Anterior cingulate cortex (tissue), 58 donors: ENCODE measurements at regions not wholly inside any gene's neighbourhood (a gene's known extent, or its start where the extent isn't known, plus 50 kb on each side); places are given as distances from the start of the nearest gene placed in this dataset.

Experiments
- DNase-seq, 58 donors: peaks; one replicate each; lab custom pipeline; 2025; lab: John Stamatoyannopoulos, UW

DNA sequence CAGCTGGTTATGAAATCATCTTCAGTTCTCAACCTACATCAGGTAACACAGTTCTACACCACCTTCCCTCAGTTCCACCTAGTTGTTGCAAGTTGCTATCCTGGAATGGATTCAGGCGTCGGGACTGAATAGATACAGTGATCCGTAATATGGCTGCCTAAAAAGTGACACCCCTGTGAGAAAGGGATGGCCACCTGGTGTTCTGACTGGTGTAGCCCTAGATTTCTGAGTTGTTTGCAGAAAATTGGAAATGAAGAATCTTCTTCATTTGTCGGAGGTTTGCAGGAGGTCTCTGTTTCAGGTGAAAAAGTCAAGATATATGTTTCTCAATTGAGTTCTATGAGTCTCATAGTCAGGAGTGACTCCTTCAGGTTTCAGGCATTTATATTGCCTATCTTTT lies 225.8 kb upstream of the ELAC2 start:
- no peak for DNase-seq

- DNase-seq = no peak
Observed at GRCh38 chr17:13240851-13241250, 223.0 kb upstream of the ELAC2 start.

DNA sequence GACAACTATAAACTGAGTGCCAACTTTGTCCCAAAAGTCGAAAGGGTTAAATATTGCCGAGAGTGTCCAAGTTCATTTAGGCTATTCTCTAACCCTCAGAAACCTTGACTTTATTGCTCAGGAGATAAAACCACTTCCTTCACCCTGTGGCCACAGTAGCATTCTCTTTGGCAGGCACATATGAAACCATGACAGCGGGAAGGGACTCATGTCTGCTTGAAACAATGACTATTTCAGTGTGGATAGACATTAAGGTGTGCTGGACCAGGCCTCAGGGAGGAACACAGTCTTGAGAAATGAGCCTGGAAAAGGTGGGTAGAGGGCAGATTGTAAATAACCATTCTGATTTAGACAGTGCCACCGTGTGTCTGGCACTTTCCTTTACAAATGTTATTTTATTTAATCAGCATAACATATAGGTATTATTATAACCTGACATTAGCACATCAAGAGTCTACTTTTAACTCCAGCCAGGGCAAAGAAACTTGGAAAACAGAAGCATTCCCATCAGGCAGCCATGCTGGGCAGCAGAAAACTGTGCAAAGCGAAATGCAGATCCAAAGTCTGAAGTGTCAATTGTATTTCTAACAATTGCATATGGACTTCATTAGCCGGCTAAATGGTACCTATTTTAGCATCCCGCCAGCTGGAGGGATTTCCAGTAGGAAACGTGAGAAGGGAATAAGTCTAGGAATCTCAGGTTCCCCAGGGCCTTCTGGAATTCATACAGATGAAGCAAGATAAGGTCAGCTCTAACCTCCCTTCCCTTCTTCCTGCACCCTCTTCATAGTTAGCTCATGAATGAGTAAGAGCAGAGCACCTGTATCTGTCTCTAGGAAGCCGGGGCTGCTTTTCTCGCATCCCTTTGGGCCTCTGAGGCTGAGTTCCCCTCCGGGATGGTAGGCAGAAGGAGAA lies 212.8 kb upstream of the ELAC2 start:
- DNase-seq = no peak

GRCh38 chr17:13228225-13228624 lies 210.4 kb upstream of the ELAC2 start:
- no peak for DNase-seq

DNA sequence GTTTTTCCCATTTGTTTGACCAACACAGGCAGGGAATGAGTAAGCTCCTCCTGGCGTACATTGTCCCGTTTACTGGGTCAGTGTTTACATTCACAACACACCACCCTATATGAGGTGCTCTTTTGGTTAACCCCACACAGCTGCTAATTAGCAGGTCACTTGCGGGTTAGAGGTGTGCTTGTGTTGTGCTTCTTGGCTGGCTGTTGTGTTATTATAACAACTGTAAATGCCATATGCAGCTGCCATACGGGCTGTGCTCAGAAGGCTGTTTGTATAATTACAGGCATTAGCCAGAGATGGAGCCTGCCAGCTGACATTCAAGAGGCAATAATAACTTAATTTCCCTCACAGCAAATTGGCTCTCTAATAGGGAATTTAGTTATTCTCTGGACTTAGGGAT lies 205.1 kb upstream of the ELAC2 start:
- DNase-seq = no peak

- no peak for DNase-seq
Observed at GRCh38 chr17:13212860-13213259, 195.0 kb upstream of the ELAC2 start.

DNA sequence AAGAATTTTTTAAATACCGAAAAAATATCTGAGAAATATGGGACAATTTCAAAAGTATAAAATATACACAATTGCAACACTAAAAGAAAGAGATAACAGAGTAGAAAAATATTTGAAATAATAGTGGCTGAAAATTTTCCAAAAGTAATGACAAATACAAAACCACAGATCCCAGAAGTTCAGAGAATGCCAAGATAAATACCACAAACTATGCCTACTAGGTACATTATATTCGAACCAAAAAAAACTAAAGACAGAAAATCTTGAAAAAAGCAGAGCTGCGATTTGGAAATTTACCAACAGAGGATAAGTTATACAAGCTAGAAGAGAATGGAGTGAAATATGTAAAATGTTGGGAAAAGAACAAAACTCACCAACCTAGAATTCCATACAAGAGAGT lies 191.3 kb upstream of the ELAC2 start:
- no peak for DNase-seq

DNA sequence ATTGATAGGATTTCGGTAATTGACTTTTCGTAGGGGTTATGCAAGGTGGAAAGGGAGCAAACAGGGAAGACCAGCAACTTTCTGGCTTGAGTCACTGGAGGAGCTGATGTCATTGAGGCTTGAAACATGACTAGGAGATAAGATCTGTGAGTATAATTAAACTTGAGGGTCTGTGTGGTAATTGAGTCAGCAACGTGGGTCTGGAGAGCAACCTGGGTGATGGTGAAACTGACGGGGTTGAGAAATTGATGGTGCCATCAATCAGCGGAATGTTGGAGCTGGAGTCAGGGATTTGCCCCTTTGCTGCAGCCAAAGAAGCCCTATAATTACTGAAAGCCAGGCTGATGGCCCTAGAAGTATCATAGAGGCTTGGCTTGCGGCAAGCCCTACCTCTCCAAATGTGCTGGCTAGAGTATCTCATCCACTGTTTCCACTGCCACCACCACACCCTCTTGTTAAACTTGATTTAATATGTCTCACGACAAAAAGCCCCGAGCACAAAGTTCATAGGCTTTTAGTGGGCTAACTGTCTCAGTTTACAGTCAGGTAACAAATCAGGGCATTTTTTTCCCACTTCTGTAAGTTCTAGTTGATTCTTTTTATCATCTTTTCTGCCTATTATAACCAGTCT lies 186.9 kb upstream of the ELAC2 start:
- DNase-seq = no peak

GRCh38 chr17:13202835-13203234 lies 185.0 kb upstream of the ELAC2 start:
- DNase-seq = no peak

DNA sequence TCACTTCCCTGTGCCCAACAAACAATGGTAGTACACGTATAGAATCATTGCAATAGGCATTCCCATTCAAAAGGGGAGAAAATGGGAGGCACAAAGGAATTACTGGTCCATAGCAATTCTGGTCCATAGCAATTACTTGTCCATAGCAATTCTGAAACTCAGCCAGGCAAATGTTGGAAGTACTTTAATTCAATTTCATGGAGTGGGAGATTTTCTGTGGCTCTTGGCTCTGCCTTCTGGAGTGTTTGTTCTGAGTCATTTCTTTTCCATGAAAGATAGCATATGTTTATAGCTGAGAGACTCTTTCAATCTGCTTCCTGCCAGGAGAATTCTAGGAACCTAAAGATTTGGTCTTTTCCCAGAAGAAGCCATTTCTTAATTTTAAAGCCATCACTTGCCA lies 182.8 kb upstream of the ELAC2 start:
- DNase-seq = no peak

DNA sequence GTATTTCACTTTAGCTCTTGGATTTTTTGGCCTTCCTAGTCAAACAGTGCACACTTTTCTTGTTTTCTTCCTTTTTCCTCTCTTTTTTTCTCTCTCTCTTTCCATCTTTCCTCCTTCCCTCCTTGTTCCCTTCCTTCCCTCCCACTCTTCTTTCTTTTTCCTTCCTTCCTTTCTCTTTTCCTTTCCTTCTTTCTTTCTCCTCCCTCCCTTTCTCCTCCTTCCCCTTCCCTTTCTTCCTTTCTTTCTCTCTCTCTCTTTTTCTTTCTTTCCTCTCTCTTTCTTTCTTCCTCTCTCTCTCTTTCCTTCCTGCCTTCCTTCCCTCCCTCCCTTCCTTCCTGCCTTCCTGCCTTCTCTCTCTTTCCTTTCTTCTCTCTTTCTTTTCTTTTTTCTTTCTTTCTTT lies 181.6 kb upstream of the ELAC2 start:
- DNase-seq = no peak

GRCh38 chr17:13197586-13197985 lies 179.8 kb upstream of the ELAC2 start:
- DNase-seq = no peak

GRCh38 chr17:13194887-13195286 lies 177.1 kb upstream of the ELAC2 start:
- no peak for DNase-seq

GRCh38 chr17:13182854-13183253 lies 165.0 kb upstream of the ELAC2 start:
- no peak for DNase-seq

- no peak for DNase-seq
Observed at GRCh38 chr17:13182450-13182849, 164.6 kb upstream of the ELAC2 start.

GRCh38 chr17:13181683-13182082 lies 163.9 kb upstream of the ELAC2 start:
- DNase-seq = no peak

GRCh38 chr17:13176436-13176835 lies 158.6 kb upstream of the ELAC2 start:
- no peak for DNase-seq

GRCh38 chr17:13171790-13172189 lies 154.0 kb upstream of the ELAC2 start:
- DNase-seq = no peak

GRCh38 chr17:13162361-13162760 lies 144.5 kb upstream of the ELAC2 start:
- DNase-seq = no peak

DNA sequence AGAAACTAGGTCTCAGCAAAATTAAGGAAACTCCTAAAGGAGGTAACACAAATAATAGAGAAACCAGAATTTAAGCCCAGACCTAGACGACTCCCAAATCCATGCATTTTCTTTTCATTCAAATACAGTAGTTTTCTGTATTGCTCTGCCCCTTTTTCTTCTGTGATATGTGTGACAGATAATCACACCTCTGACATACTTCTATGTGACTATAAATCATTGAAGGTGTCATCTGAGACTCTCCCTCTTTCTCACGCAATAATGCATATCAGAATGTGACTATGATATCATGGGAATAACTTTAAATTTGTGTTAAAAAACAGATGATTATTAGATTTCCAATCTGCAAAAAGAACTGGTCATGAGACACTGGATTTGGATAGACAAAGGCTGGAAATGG lies 143.0 kb upstream of the ELAC2 start:
- DNase-seq = no peak

- DNase-seq = no peak
Observed at GRCh38 chr17:13160296-13160695, 142.5 kb upstream of the ELAC2 start.
